PC-3 (cell line): ENCODE measurements at regions not wholly inside any gene's neighbourhood (a gene's known extent, or its start where the extent isn't known, plus 50 kb on each side); places are given as distances from the start of the nearest gene placed in this dataset.

Source experiments
- ATAC-seq: fragments of 200-7000 bp; cut with Tn5 transposase; 2 replicates; pipeline ENCODE4 v1.9.1; 2020; ENCODE audit warnings: mild to moderate bottlenecking, moderate library complexity
- BruUV-seq: library from RNA; stranded (reverse); fragments of 400-500 nt; replicated peaks from 2 replicates; lab custom pipeline; 2021; lab: Mats Ljungman, UMichigan
- CTCF ChIA-PET: fragments of 300-600 bp; sonication (Branson Sonifier 250); formaldehyde crosslinking; loops from one replicate; lab custom pipeline; 2022; ENCODE audit warnings: antibody characterized with exemption; lab: Charles Lee
- POLR2A ChIA-PET: fragments of 300-600 bp; sonication (Branson Sonifier 250); formaldehyde crosslinking; loops from one replicate; lab custom pipeline; 2022; ENCODE audit warnings: antibody characterized with exemption; ENCODE audit not compliant: unreplicated experiment; lab: Charles Lee
- DNase-seq: peaks from one replicate; pipeline ENCODE4 v3.0.0-alpha.2; 2015
- H2AFZ ChIP-seq: fragments of 300-600 bp; sonication (generic); 2 replicates; pipeline ENCODE4 v1.6.0; 2016; ENCODE audit warnings: antibody characterized with exemption, low read length
- H3F3A ChIP-seq: fragments of 300-600 bp; sonication (generic); one replicate; pipeline ENCODE4 v1.6.0; 2017; ENCODE audit warnings: antibody characterized with exemption, low read length, control low read depth, mild to moderate bottlenecking; ENCODE audit not compliant: unreplicated experiment
- H3K27ac ChIP-seq: fragments of 300-600 bp; sonication (generic); 2 replicates; pipeline ENCODE4 v1.5.1; 2016; ENCODE audit warnings: mild to moderate bottlenecking, low read length
- H3K27me3 ChIP-seq: fragments of 300-600 bp; sonication (generic); 2 replicates; pipeline ENCODE4 v1.6.1; 2016; ENCODE audit warnings: low read length, mixed read lengths
- H3K36me3 ChIP-seq: fragments of 300-600 bp; sonication (generic); 2 replicates; pipeline ENCODE4 v1.6.1; 2016; ENCODE audit warnings: low read depth, mixed run types, low read length, mixed read lengths
- H3K4me1 ChIP-seq: fragments of 300-600 bp; sonication (generic); 2 replicates; pipeline ENCODE4 v1.5.1; 2016; ENCODE audit warnings: low read length; ENCODE audit not compliant: insufficient read depth
- H3K4me2 ChIP-seq: fragments of 300-600 bp; sonication (generic); 2 replicates; pipeline ENCODE4 v1.6.0; 2016; ENCODE audit warnings: low read length
- H3K4me3 ChIP-seq: fragments of 300-600 bp; sonication (generic); 2 replicates; pipeline ENCODE4 v1.5.1; 2016; ENCODE audit warnings: mild to moderate bottlenecking, low read length, mixed read lengths
- H3K79me2 ChIP-seq: fragments of 300-600 bp; sonication (generic); 2 replicates; pipeline ENCODE4 v1.6.1; 2017; ENCODE audit warnings: low read length, mixed read lengths
- H3K9ac ChIP-seq: fragments of 300-600 bp; sonication (generic); 2 replicates; pipeline ENCODE4 v1.6.0; 2016; ENCODE audit warnings: mild to moderate bottlenecking, low read length
- H3K9me2 ChIP-seq: fragments of 300-600 bp; sonication (generic); replicated peaks from 2 replicates; pipeline ENCODE4 v1.6.1; 2016; ENCODE audit warnings: mixed run types, low read length, mixed read lengths
- H3K9me3 ChIP-seq: fragments of 300-600 bp; sonication (generic); 2 replicates; pipeline ENCODE4 v1.6.1; 2016; ENCODE audit warnings: low read length, mixed read lengths
- H4K20me1 ChIP-seq: fragments of 300-600 bp; sonication (generic); 2 replicates; pipeline ENCODE4 v1.6.1; 2016; ENCODE audit warnings: low read length, mixed read lengths
- EZH2 ChIP-seq: fragments of 300-600 bp; sonication (generic); IDR thresholded peaks from one replicate; pipeline ENCODE4 v1.6.1; 2017; ENCODE audit warnings: antibody characterized with exemption, mild to moderate bottlenecking, low read length; ENCODE audit not compliant: unreplicated experiment
- EZH2phosphoT487 ChIP-seq: fragments of 300-600 bp; sonication (generic); IDR thresholded peaks from 2 replicates; pipeline ENCODE4 v1.6.1; 2018; ENCODE audit warnings: mild to moderate bottlenecking, antibody characterized with exemption, low read length, borderline replicate concordance
- intact Hi-C: fragments of 100-400 bp; cut with micrococcal nuclease; formaldehyde crosslinking; loops from 2 replicates; pipeline ENCODE4 v1.9.0; 2023
- TF ChIP-seq, protein P1 (sequence below): fragments of 300-600 bp; sonication (generic); conservative IDR thresholded peaks from 2 replicates; pipeline ENCODE4 v1.5.1; 2017; ENCODE audit warnings: antibody characterized with exemption, low read depth, mild to moderate bottlenecking, low read length

DNA sequence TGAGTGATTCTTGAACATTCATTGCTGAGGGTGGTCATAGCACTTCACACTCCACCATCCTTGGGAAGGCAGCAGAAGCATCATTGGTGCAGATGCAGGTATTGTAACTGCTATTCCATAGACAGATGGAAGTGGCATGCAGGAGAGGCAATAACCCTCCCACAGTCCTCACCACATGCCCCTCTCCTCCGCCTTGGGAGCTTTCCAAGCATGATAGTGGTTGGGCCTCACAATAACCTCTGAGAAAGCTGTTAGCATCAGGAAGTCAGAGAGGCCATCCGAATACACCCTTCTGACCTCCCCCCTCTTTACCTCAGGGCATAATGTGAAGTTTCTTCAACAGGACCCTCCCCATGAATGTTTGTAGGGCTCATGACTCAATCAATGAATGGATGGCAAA, 177.9 kb downstream of the KATNAL1 start:
- DNase-seq: no peak
- H3F3A ChIP-seq: peaks cover 4% of the 10 kb centered on the region
- H3K79me2 ChIP-seq: no peaks in the 10 kb centered on the region
- no peaks in the 10 kb centered on the region for H3K36me3 ChIP-seq
- no peaks in the 10 kb centered on the region for H3K9me2 ChIP-seq
- no peak overlapping the region for H3K27ac ChIP-seq
- H2AFZ ChIP-seq: no peak overlapping the region
- H3K27me3 ChIP-seq: no peaks in the 10 kb centered on the region
- TF ChIP-seq EZH2phosphoT487 (no peak), EZH2 (no peak)
- TF ChIP-seq, protein P1, sequence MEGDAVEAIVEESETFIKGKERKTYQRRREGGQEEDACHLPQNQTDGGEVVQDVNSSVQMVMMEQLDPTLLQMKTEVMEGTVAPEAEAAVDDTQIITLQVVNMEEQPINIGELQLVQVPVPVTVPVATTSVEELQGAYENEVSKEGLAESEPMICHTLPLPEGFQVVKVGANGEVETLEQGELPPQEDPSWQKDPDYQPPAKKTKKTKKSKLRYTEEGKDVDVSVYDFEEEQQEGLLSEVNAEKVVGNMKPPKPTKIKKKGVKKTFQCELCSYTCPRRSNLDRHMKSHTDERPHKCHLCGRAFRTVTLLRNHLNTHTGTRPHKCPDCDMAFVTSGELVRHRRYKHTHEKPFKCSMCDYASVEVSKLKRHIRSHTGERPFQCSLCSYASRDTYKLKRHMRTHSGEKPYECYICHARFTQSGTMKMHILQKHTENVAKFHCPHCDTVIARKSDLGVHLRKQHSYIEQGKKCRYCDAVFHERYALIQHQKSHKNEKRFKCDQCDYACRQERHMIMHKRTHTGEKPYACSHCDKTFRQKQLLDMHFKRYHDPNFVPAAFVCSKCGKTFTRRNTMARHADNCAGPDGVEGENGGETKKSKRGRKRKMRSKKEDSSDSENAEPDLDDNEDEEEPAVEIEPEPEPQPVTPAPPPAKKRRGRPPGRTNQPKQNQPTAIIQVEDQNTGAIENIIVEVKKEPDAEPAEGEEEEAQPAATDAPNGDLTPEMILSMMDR: no peak
- CTCF ChIA-PET: interaction anchor here (0.6 to 0.7 kb wide), 2 partner anchors 27 to 611 kb away, joined by 3 read pairs; no protein-coding TSS in a partner anchor
- no peak overlapping the region for H3K4me2 ChIP-seq
- intact Hi-C loops: no loop called here
- peaks cover 21% of the 10 kb centered on the region for H3K4me1 ChIP-seq
- ATAC-seq: no peak
- no peaks in the 10 kb centered on the region for H3K9me3 ChIP-seq
- BruUV-seq: no TSS peak
- no peak overlapping the region for H3K4me3 ChIP-seq
- H3K9ac ChIP-seq: no peak overlapping the region
- H4K20me1 ChIP-seq: no peaks in the 10 kb centered on the region
- POLR2A ChIA-PET: no interaction called here

DNA sequence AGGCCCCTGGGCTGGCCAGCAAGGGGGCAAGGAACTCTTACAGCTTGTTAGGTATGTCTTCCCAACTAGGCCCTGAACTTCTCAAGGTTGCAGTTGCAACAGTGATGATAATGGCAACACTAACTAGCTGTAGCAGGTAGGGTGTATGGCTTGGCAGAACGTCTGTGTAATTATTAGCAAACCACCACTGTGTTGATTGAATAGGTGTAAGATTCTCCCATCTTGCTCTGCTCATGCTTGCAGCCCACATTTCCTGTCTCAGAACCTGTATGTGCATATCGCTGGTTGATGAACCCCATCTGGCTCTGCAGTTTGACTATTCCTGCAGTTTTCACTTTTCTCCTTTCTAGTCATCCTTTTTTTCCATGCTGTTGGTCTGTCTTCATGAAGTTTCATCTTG, 178.8 kb downstream of the KATNAL1 start:
- Histone ChIP-seq H3F3A (peaks cover 4% of the 10 kb centered on the region), H3K9ac (no peak overlapping the region), H3K4me3 (no peak overlapping the region), H3K9me3 (no peaks in the 10 kb centered on the region), H3K9me2 (no peaks in the 10 kb centered on the region), H3K79me2 (no peaks in the 10 kb centered on the region), H4K20me1 (no peaks in the 10 kb centered on the region), H2AFZ (no peak overlapping the region), H3K4me2 (no peak overlapping the region), H3K4me1 (peaks cover 16% of the 10 kb centered on the region), H3K27me3 (no peaks in the 10 kb centered on the region), H3K27ac (no peak overlapping the region), H3K36me3 (no peaks in the 10 kb centered on the region)
- DNase-seq (no peak), ATAC-seq (no peak)
- TF ChIP-seq EZH2phosphoT487: no peak
- TF ChIP-seq, protein P1: no peak
- TF ChIP-seq EZH2: no peak
- no TSS peak for BruUV-seq
- intact Hi-C loops: no loop called here
- ChIA-PET CTCF (interaction anchor here (0.7 kb wide), 1 partner anchor 28 kb away, joined by 3 read pairs; no protein-coding TSS in a partner anchor), POLR2A (no interaction called here)

DNA sequence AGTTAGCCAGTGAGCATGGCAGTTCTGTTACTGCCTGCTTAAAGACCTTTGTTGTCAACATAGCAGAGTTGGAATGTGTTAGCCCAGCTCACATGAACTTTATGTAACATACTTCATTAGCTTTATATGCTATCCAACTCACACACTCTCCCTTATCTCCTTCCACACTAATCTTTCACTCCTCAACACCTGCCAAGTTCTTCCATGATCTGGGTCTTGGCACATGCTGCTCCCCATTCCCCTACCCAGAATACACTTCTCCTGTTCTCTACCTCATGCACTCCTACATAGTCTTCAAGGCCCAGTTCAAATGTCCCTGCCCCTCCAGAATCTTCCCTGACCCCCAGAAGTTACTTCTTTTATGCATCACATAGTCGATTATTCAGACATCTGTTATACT, 179.3 kb downstream of the KATNAL1 start:
- BruUV-seq: no TSS peak
- H3K36me3 ChIP-seq: no peaks in the 10 kb centered on the region
- H2AFZ ChIP-seq: no peak overlapping the region
- H3K27ac ChIP-seq: no peak overlapping the region
- H3F3A ChIP-seq: peaks cover 4% of the 10 kb centered on the region
- H3K79me2 ChIP-seq: no peaks in the 10 kb centered on the region
- no peak overlapping the region for H3K4me3 ChIP-seq
- no peak overlapping the region for H3K4me2 ChIP-seq
- intact Hi-C loops: no loop called here
- ATAC-seq: no peak
- no peaks in the 10 kb centered on the region for H4K20me1 ChIP-seq
- TF ChIP-seq, protein P1: no peak
- TF ChIP-seq EZH2 (no peak), EZH2phosphoT487 (no peak)
- H3K4me1 ChIP-seq: peaks cover 16% of the 10 kb centered on the region
- no peaks in the 10 kb centered on the region for H3K9me3 ChIP-seq
- H3K9me2 ChIP-seq: no peaks in the 10 kb centered on the region
- DNase-seq: no peak
- H3K9ac ChIP-seq: no peak overlapping the region
- ChIA-PET CTCF (no interaction called here), POLR2A (interaction anchor here (0.6 kb wide), 1 partner anchor 193 kb away, joined by 4 read pairs; no protein-coding TSS in a partner anchor)
- no peaks in the 10 kb centered on the region for H3K27me3 ChIP-seq
